ENCODE measurements at regions not wholly inside any gene's neighbourhood (a gene's known extent, or its start where the extent isn't known, plus 50 kb on each side); places are given as distances from the start of the nearest gene placed in this dataset.

DNA sequence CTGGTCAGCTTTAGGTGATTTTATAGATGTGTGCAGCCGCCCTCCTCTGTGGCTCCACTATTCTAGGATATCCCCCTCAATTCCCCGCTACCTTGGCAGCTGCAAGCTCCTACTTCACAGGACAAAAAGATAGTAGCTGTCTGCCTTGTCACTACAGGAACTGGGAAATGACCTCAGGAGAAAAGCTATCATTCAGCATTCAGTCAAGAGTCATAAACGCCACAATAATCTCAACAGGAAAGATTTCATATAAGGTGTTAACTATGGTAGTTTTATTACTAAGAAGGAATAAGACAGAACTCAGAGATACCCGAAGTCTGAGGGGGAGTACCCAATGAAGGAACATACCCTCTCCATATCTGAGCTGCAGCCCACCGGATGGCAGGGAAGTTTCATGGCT, 63.9 kb downstream of the CRPPA start:
- no peak for TF ChIP-seq CTBP1 (IDR thresholded peaks at IDR 0.05; ENCODE audit: borderline replicate concordance)
- no peak for TF ChIP-seq BHLHE40 (IDR thresholded peaks at IDR 0.05; ENCODE audit: borderline replicate concordance)
- TF ChIP-seq SP1 (IDR thresholded peaks at IDR 0.05), result no peak
- no peak for TF ChIP-seq FOXK2 (IDR thresholded peaks at IDR 0.05)
- no peak for TF ChIP-seq FOXM1 (IDR thresholded peaks at IDR 0.05; ENCODE audit: borderline replicate concordance)
- TF ChIP-seq NFRKB (IDR thresholded peaks at IDR 0.05), result no peak
- TF ChIP-seq, protein P1, sequence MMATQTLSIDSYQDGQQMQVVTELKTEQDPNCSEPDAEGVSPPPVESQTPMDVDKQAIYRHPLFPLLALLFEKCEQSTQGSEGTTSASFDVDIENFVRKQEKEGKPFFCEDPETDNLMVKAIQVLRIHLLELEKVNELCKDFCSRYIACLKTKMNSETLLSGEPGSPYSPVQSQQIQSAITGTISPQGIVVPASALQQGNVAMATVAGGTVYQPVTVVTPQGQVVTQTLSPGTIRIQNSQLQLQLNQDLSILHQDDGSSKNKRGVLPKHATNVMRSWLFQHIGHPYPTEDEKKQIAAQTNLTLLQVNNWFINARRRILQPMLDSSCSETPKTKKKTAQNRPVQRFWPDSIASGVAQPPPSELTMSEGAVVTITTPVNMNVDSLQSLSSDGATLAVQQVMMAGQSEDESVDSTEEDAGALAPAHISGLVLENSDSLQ (IDR thresholded peaks at IDR 0.05), result no peak
- no peak for TF ChIP-seq ARNT (IDR thresholded peaks at IDR 0.05)
- TF ChIP-seq ELF4 (IDR thresholded peaks at IDR 0.05), result no peak
- TF ChIP-seq FOXA1 (IDR thresholded peaks at IDR 0.05), result no peak
- TF ChIP-seq TARDBP (IDR thresholded peaks at IDR 0.05), result no peak
- TF ChIP-seq L3MBTL2 (conservative IDR thresholded peaks at IDR 0.05), result no peak
- no peak for TF ChIP-seq LEF1 (IDR thresholded peaks at IDR 0.05; ENCODE audit: borderline replicate concordance)
- no peak for TF ChIP-seq ZNF384 (IDR thresholded peaks at IDR 0.05)
